ENCODE measurements at regions not wholly inside any gene's neighbourhood (a gene's known extent, or its start where the extent isn't known, plus 50 kb on each side); places are given as distances from the start of the nearest gene placed in this dataset.

- ChIA-PET POLR2A (no interaction called here), CTCF (no interaction called here)
- TF ChIP-seq CTCF (IDR thresholded peaks at IDR 0.05; ENCODE audit: insufficient read depth, low read depth, low read length), result no peak
- DNase-seq (ENCODE audit: low read depth), result no peak
- no peaks in the 10 kb centered on the region for H3K27me3 ChIP-seq (ENCODE audit: control insufficient read depth, insufficient read depth, low read length)
- H3K36me3 ChIP-seq (ENCODE audit: control insufficient read depth, insufficient read depth, low read length), result no peaks in the 10 kb centered on the region
- no peak overlapping the region for H3K4me3 ChIP-seq (ENCODE audit: low read depth, low read length)
Observed at GRCh38 chr9:23467276-23467675, 358.8 kb downstream of the ELAVL2 start.

GRCh38 chr9:23477908-23478307, 348.1 kb downstream of the ELAVL2 start:
- DNase-seq (ENCODE audit: low read depth), result no peak
- ChIA-PET CTCF (no interaction called here), POLR2A (no interaction called here)
- Histone ChIP-seq H3K4me3 (ENCODE audit: low read depth, low read length) (no peak overlapping the region), H3K36me3 (ENCODE audit: control insufficient read depth, insufficient read depth, low read length) (no peaks in the 10 kb centered on the region), H3K27me3 (ENCODE audit: control insufficient read depth, insufficient read depth, low read length) (no peaks in the 10 kb centered on the region)
- TF ChIP-seq CTCF (IDR thresholded peaks at IDR 0.05; ENCODE audit: insufficient read depth, low read depth, low read length), result no peak

GRCh38 chr9:23483566-23483965, 342.5 kb downstream of the ELAVL2 start:
- TF ChIP-seq CTCF (IDR thresholded peaks at IDR 0.05; ENCODE audit: insufficient read depth, low read depth, low read length), result no peak
- POLR2A ChIA-PET, result no interaction called here
- no peaks in the 10 kb centered on the region for H3K36me3 ChIP-seq (ENCODE audit: control insufficient read depth, insufficient read depth, low read length)
- CTCF ChIA-PET, result interaction anchor here (0.6 kb wide), 1 partner anchor 264 kb away, joined by 3 read pairs; no protein-coding TSS in a partner anchor
- no peaks in the 10 kb centered on the region for H3K27me3 ChIP-seq (ENCODE audit: control insufficient read depth, insufficient read depth, low read length)
- no peak overlapping the region for H3K4me3 ChIP-seq (ENCODE audit: low read depth, low read length)
- DNase-seq (ENCODE audit: low read depth), result no peak

GRCh38 chr9:23492126-23493002, 333.7 kb downstream of the ELAVL2 start:
- ChIA-PET CTCF (no interaction called here), POLR2A (no interaction called here)
- Histone ChIP-seq H3K27me3 (ENCODE audit: control insufficient read depth, insufficient read depth, low read length) (no peaks in the 10 kb centered on the region), H3K36me3 (ENCODE audit: control insufficient read depth, insufficient read depth, low read length) (no peaks in the 10 kb centered on the region), H3K4me3 (ENCODE audit: low read depth, low read length) (no peak overlapping the region)
- no peak for TF ChIP-seq CTCF (IDR thresholded peaks at IDR 0.05; ENCODE audit: insufficient read depth, low read depth, low read length)
- DNase-seq (ENCODE audit: low read depth), result no peak

- ChIA-PET CTCF (no interaction called here), POLR2A (no interaction called here)
- TF ChIP-seq CTCF (IDR thresholded peaks at IDR 0.05; ENCODE audit: insufficient read depth, low read depth, low read length), result no peak
- Histone ChIP-seq H3K4me3 (ENCODE audit: low read depth, low read length) (no peak overlapping the region), H3K27me3 (ENCODE audit: control insufficient read depth, insufficient read depth, low read length) (no peaks in the 10 kb centered on the region), H3K36me3 (ENCODE audit: control insufficient read depth, insufficient read depth, low read length) (no peaks in the 10 kb centered on the region)
- DNase-seq (ENCODE audit: low read depth), result no peak
Observed at GRCh38 chr9:23493219-23493618, 332.8 kb downstream of the ELAVL2 start.
